CD14-positive monocyte (primary cell): ENCODE measurements at regions not wholly inside any gene's neighbourhood (a gene's known extent, or its start where the extent isn't known, plus 50 kb on each side); places are given as distances from the start of the nearest gene placed in this dataset.

Experiments used
- DNase-seq, 3 donors: peaks; one replicate each; pipeline ENCODE4 v3.0.0-alpha.2; 2011 to 2022
- H2AFZ ChIP-seq: 2 replicates; pipeline ENCODE4 v1.6.0; 2012; ENCODE audit warnings: mild to moderate bottlenecking, low read depth, low read length, inconsistent platforms; ENCODE audit not compliant: insufficient read depth, poor library complexity, severe bottlenecking
- H3K27ac ChIP-seq, 2 donors: 1 replicate in 1 of 2; 2 replicates in 1 of 2; pipeline ENCODE4 v1.5.1; 2012 to 2013; ENCODE audit warnings: low read length in 2 of 2, control low read depth in 1 of 2, inconsistent platforms in 1 of 2, low read depth in 1 of 2, mild to moderate bottlenecking in 1 of 2
- H3K27me3 ChIP-seq, 2 donors: one replicate each; pipeline versions ENCODE4 v1.6.0 to v1.6.1; 2011 to 2013; ENCODE audit warnings: low read length in 2 of 2; ENCODE audit not compliant: control insufficient read depth in 2 of 2, insufficient read depth in 2 of 2
- H3K36me3 ChIP-seq, 2 donors: replicated peaks in 1 of 2; 1 replicate in 1 of 2; 2 replicates in 1 of 2; pipeline versions ENCODE4 v1.5.1 to v1.6.1; 2012 to 2013; ENCODE audit warnings: low read length in 2 of 2, control low read depth in 1 of 2, inconsistent platforms in 1 of 2, mild to moderate bottlenecking in 1 of 2; ENCODE audit not compliant: insufficient read depth in 2 of 2, control insufficient read depth in 1 of 2
- H3K4me1 ChIP-seq, 2 donors: 1 replicate in 1 of 2; 2 replicates in 1 of 2; pipeline versions ENCODE4 v1.5.1 to v1.6.1; 2012 to 2013; ENCODE audit warnings: low read length in 2 of 2, control low read depth in 1 of 2, inconsistent platforms in 1 of 2, mild to moderate bottlenecking in 1 of 2, moderate library complexity in 1 of 2; ENCODE audit not compliant: insufficient read depth in 2 of 2, control insufficient read depth in 1 of 2
- H3K4me2 ChIP-seq: replicated peaks from 2 replicates; pipeline ENCODE3; 2012; ENCODE audit warnings: low read length, moderate library complexity, mild to moderate bottlenecking; ENCODE audit not compliant: poor library complexity, severe bottlenecking; ENCODE audit errors: extremely low read depth
- H3K4me3 ChIP-seq, 3 experiments: fragments of 200-600 bp in 1 of 3; sonication (generic) in 1 of 3; replicated peaks in 1 of 3; 1 replicate in 2 of 3; 2 replicates in 1 of 3; pipeline ENCODE4 v1.5.1; 2011 to 2013; ENCODE audit warnings: low read length in 3 of 3, mild to moderate bottlenecking in 3 of 3, control low read depth in 2 of 3, low read depth in 2 of 3, inconsistent platforms in 1 of 3, moderate library complexity in 1 of 3
- H3K79me2 ChIP-seq: 2 replicates; pipeline ENCODE4 v1.6.0; 2012; ENCODE audit warnings: mild to moderate bottlenecking, control low read depth, inconsistent platforms, low read length, moderate library complexity; ENCODE audit not compliant: insufficient read depth
- H3K9ac ChIP-seq: 2 replicates; pipeline ENCODE4 v1.6.0; 2017; ENCODE audit warnings: low read length, mild to moderate bottlenecking; ENCODE audit not compliant: insufficient read depth, poor library complexity, severe bottlenecking
- H3K9me3 ChIP-seq, 2 donors: replicated peaks in 1 of 2; 1 replicate in 1 of 2; 2 replicates in 1 of 2; pipeline versions ENCODE4 v1.5.1 to v1.6.1; 2012 to 2013; ENCODE audit warnings: low read length in 2 of 2, control low read depth in 1 of 2; ENCODE audit not compliant: control insufficient read depth in 1 of 2, insufficient read depth in 1 of 2
- H4K20me1 ChIP-seq: 2 replicates; pipeline ENCODE4 v1.6.0; 2012; ENCODE audit warnings: mild to moderate bottlenecking, low read length, control low read depth, moderate library complexity; ENCODE audit not compliant: insufficient read depth
- H3K27ac Mint-ChIP-seq, 7 donors: one replicate each; pipeline ENCODE4 v1.8.0; 2020; ENCODE audit warnings: mild to moderate bottlenecking in 7 of 7, mixed read lengths in 7 of 7, moderate library complexity in 6 of 7, inconsistent platforms in 2 of 7
- H3K27me3 Mint-ChIP-seq, 3 donors: one replicate each; pipeline ENCODE4 v1.8.0; 2021 to 2022; ENCODE audit warnings: low read depth in 3 of 3, mild to moderate bottlenecking in 3 of 3, mixed read lengths in 3 of 3, moderate library complexity in 3 of 3, inconsistent platforms in 1 of 3
- H3K36me3 Mint-ChIP-seq, 2 donors: one replicate each; pipeline ENCODE4 v1.8.0; 2020; ENCODE audit warnings: mixed read lengths in 2 of 2, inconsistent platforms in 1 of 2, mild to moderate bottlenecking in 1 of 2
- H3K4me1 Mint-ChIP-seq: one replicate; pipeline ENCODE4 v1.8.0; 2020; ENCODE audit warnings: mild to moderate bottlenecking, mixed read lengths
- H3K4me3 Mint-ChIP-seq, 2 donors: one replicate each; pipeline ENCODE4 v1.8.0; 2020; ENCODE audit warnings: mild to moderate bottlenecking in 2 of 2, mixed read lengths in 2 of 2, moderate library complexity in 1 of 2
- H3K9me3 Mint-ChIP-seq, 7 donors: one replicate each; pipeline ENCODE4 v1.8.0; 2020 to 2022; ENCODE audit warnings: mixed read lengths in 7 of 7, mild to moderate bottlenecking in 6 of 7, moderate library complexity in 6 of 7, inconsistent platforms in 2 of 7
- WGBS: methylation state at CpG from one replicate; pipeline ENCODE4 v1.1.5; 2013; ENCODE audit warnings: missing lambda C conversion rate; ENCODE audit not compliant: insufficient coverage; 5-methylcytosine and 5-hydroxymethylcytosine counted together
- intact Hi-C, 2 donors: fragments of 100-400 bp; cut with micrococcal nuclease; formaldehyde crosslinking; loops; one replicate each; pipeline versions ENCODE4 v1.15.0 to v1.15.1; 2023
- TF ChIP-seq, protein P1 (sequence below): fragments of 200-600 bp; IDR thresholded peaks from one replicate; pipeline ENCODE4 v1.8.0; 2022; ENCODE audit warnings: antibody characterized with exemption, mild to moderate bottlenecking

GRCh38 chr14:49966304-49966809 lies 73.5 kb downstream of the ARF6 start:
- Histone ChIP-seq H3K27me3 (no peaks in the 10 kb centered on the region), H3K4me3 (no peak overlapping the region), H3K27ac (peak overlapping the region in 1 of 2 donors; percentile 70), H3K36me3 (no peaks in the 10 kb centered on the region), H3K9ac (no peak overlapping the region), H3K4me1 (peaks cover 28 to 53% of the 10 kb centered on the region in 2 donors), H2AFZ (peak overlapping the region; percentile 41), H3K9me3 (no peaks in the 10 kb centered on the region), H4K20me1 (no peaks in the 10 kb centered on the region), H3K4me2 (no peak overlapping the region), H3K79me2 (no peaks in the 10 kb centered on the region)
- Mint-ChIP-seq H3K27me3 (peaks cover 0 to 3% (median 1%) of the 10 kb centered on the region in 3 donors), H3K36me3 (no peaks in the 10 kb centered on the region), H3K4me3 (no peak overlapping the region), H3K27ac (peak overlapping the region in 4 of 7 donors; percentile 5 to 65 (median 36)), H3K9me3 (peaks cover 0 to 2% (median 0%) of the 10 kb centered on the region in 7 donors), H3K4me1 (peaks cover 40% of the 10 kb centered on the region)
- 63% methylated on average over 4 of the region's 4 CpGs for WGBS
- no peak for DNase-seq
- intact Hi-C loops: no loop called here
- TF ChIP-seq, protein P1, sequence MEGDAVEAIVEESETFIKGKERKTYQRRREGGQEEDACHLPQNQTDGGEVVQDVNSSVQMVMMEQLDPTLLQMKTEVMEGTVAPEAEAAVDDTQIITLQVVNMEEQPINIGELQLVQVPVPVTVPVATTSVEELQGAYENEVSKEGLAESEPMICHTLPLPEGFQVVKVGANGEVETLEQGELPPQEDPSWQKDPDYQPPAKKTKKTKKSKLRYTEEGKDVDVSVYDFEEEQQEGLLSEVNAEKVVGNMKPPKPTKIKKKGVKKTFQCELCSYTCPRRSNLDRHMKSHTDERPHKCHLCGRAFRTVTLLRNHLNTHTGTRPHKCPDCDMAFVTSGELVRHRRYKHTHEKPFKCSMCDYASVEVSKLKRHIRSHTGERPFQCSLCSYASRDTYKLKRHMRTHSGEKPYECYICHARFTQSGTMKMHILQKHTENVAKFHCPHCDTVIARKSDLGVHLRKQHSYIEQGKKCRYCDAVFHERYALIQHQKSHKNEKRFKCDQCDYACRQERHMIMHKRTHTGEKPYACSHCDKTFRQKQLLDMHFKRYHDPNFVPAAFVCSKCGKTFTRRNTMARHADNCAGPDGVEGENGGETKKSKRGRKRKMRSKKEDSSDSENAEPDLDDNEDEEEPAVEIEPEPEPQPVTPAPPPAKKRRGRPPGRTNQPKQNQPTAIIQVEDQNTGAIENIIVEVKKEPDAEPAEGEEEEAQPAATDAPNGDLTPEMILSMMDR: no peak

DNA sequence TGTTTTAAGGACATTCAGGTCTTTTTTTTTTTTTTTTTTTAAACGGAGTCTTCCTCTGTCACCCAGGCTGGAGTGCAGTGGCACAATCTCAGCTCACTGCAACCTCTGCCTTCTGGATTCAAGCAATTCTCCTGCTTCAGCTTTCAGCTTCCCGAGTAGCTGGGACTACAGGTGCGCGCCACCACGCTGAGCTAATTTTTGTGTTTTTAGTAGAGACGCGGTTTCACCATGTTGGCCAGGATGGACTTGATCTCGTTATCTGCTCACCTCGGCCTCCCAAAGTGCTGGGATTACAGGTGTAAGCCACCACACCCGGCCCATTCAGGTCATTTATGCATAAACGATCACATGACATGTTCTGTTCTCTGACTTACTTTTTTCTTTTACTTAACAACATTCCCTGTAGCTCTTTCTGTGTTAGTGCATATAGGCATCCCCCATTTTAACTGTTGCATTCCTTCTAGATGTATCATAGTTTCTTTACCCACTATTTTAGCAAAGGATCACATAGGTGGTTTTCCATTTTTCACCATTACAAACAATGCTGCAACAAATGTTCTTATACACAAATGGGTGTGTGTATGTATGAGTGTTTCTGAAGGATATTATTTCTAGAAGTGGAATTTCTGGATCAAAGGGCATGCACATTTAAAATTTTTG lies 74.2 kb downstream of the ARF6 start:
- Histone ChIP-seq H2AFZ (no peak overlapping the region), H4K20me1 (no peaks in the 10 kb centered on the region), H3K79me2 (no peaks in the 10 kb centered on the region), H3K36me3 (no peaks in the 10 kb centered on the region), H3K9ac (no peak overlapping the region), H3K4me2 (no peak overlapping the region), H3K4me1 (peaks cover 35 to 56% of the 10 kb centered on the region in 2 donors), H3K4me3 (no peak overlapping the region), H3K27me3 (no peaks in the 10 kb centered on the region), H3K9me3 (no peaks in the 10 kb centered on the region), H3K27ac (no peak overlapping the region)
- TF ChIP-seq, protein P1: no peak
- intact Hi-C loops: no loop called here
- no peaks in the 10 kb centered on the region for H3K36me3 Mint-ChIP-seq
- H3K27ac Mint-ChIP-seq: peak overlapping the region in 1 of 7 donors; percentile 32
- H3K9me3 Mint-ChIP-seq: peaks cover 0 to 2% (median 0%) of the 10 kb centered on the region in 7 donors
- DNase-seq: no peak
- no peak overlapping the region for H3K4me3 Mint-ChIP-seq
- H3K4me1 Mint-ChIP-seq: peaks cover 47% of the 10 kb centered on the region
- 98% methylated on average over 7 of the region's 11 CpGs for WGBS
- peaks cover 0 to 3% (median 1%) of the 10 kb centered on the region in 3 donors for H3K27me3 Mint-ChIP-seq
